NCI-H748 (cell line): ENCODE measurements at regions not wholly inside any gene's neighbourhood (a gene's known extent, or its start where the extent isn't known, plus 50 kb on each side); places are given as distances from the start of the nearest gene placed in this dataset.
"Not testable (repeated sequence)": the region's sequence is repeated elsewhere in the genome, so short reads cannot be mapped to it uniquely, and the experiment has no call there.

Source experiments
- DNase-seq: peaks from one replicate; lab custom pipeline; 2025; ENCODE audit not compliant: unreplicated experiment; lab: John Stamatoyannopoulos, UW

- DNase-seq = peak; percentile 83
These were observed 841.9 kb upstream of the ACO1 start for GRCh38 chr9:31542384-31543055.

- DNase-seq = no peak
These were observed 829.5 kb upstream of the ACO1 start for GRCh38 chr9:31554941-31555340.

GRCh38 chr9:31556667-31557463, 827.6 kb upstream of the ACO1 start:
- no peak for DNase-seq

GRCh38 chr9:31572190-31572589, 812.3 kb upstream of the ACO1 start:
- not testable (repeated sequence) for DNase-seq

- DNase-seq = no peak
These were observed 810.9 kb upstream of the ACO1 start for GRCh38 chr9:31573561-31573960.

- DNase-seq = no peak
These were observed 810.3 kb upstream of the ACO1 start for GRCh38 chr9:31574006-31574765.

- no peak for DNase-seq
These were observed 802.4 kb upstream of the ACO1 start for GRCh38 chr9:31582071-31582470.

- DNase-seq = no peak
These were observed 801.9 kb upstream of the ACO1 start for GRCh38 chr9:31582561-31582960.

- DNase-seq = no peak
These were observed 799.3 kb upstream of the ACO1 start for GRCh38 chr9:31585158-31585557.

GRCh38 chr9:31587146-31587545, 797.3 kb upstream of the ACO1 start:
- peak; percentile 5 for DNase-seq

- peak; percentile 21 for DNase-seq
These were observed 796.4 kb upstream of the ACO1 start for GRCh38 chr9:31588006-31588405.

- no peak for DNase-seq
These were observed 795.7 kb upstream of the ACO1 start for GRCh38 chr9:31588756-31589155.

- peak; percentile 41 for DNase-seq
These were observed 794.4 kb upstream of the ACO1 start for GRCh38 chr9:31590091-31590490.

GRCh38 chr9:31597086-31597485, 787.4 kb upstream of the ACO1 start:
- not testable (repeated sequence) for DNase-seq

- DNase-seq = no peak
These were observed 786.5 kb upstream of the ACO1 start for GRCh38 chr9:31597977-31598376.

GRCh38 chr9:31601666-31602065, 782.8 kb upstream of the ACO1 start:
- no peak for DNase-seq

GRCh38 chr9:31604531-31604930, 779.9 kb upstream of the ACO1 start:
- no peak for DNase-seq

GRCh38 chr9:31605164-31605563, 779.3 kb upstream of the ACO1 start:
- peak; percentile 7 for DNase-seq

GRCh38 chr9:31606678-31607077, 777.8 kb upstream of the ACO1 start:
- no peak for DNase-seq

- no peak for DNase-seq
These were observed 776.0 kb upstream of the ACO1 start for GRCh38 chr9:31608416-31608815.

GRCh38 chr9:31608881-31609280, 775.6 kb upstream of the ACO1 start:
- no peak for DNase-seq
